IMR-90 (cell line): ENCODE measurements at regions not wholly inside any gene's neighbourhood (a gene's known extent, or its start where the extent isn't known, plus 50 kb on each side); places are given as distances from the start of the nearest gene placed in this dataset.

Experiments
- ATAC-seq: fragments of 200-7000 bp; cut with Tn5 transposase; 2 replicates; pipeline ENCODE4 v1.9.1; 2020; ENCODE audit warnings: low read depth, mild to moderate bottlenecking, moderate library complexity
- BruUV-seq: library from RNA; stranded (reverse); fragments of 400-500 nt; replicated peaks from 2 replicates; lab custom pipeline; 2021; lab: Mats Ljungman, UMichigan
- CTCF ChIA-PET: fragments of 300-600 bp; formaldehyde crosslinking; extraction: SDS; loops from one replicate; lab custom pipeline; 2021; ENCODE audit warnings: antibody characterized with exemption; lab: Yijun Ruan, JAX
- POLR2A ChIA-PET: fragments of 300-600 bp; sonication (Branson Sonifier 250); formaldehyde crosslinking; loops from one replicate; lab custom pipeline; 2022; ENCODE audit warnings: antibody characterized with exemption; ENCODE audit not compliant: unreplicated experiment; lab: Charles Lee
- DNase-seq: peaks from one replicate; pipeline ENCODE4 v3.0.0; 2013
- H2AFZ ChIP-seq: replicated peaks from 2 replicates; pipeline ENCODE3; 2013; ENCODE audit warnings: low read length, mild to moderate bottlenecking; ENCODE audit not compliant: poor library complexity
- H2AK5ac ChIP-seq: 2 replicates; pipeline ENCODE4 v1.6.1; 2013; ENCODE audit warnings: low read depth, low read length, inconsistent platforms
- H2AK9ac ChIP-seq: replicated peaks from 2 replicates; pipeline ENCODE3; 2013; ENCODE audit warnings: mild to moderate bottlenecking, low read depth, low read length, moderate library complexity; ENCODE audit not compliant: poor library complexity
- H2BK120ac ChIP-seq: 2 replicates; pipeline ENCODE4 v1.6.1; 2013; ENCODE audit warnings: low read depth, low read length, inconsistent platforms
- H2BK15ac ChIP-seq: 3 replicates; pipeline ENCODE4 v1.6.1; 2013; ENCODE audit warnings: low read depth, low read length, inconsistent platforms
- H2BK20ac ChIP-seq: 2 replicates; pipeline ENCODE4 v1.6.1; 2013; ENCODE audit warnings: low read depth, mild to moderate bottlenecking, inconsistent platforms, low read length, moderate library complexity
- H2BK5ac ChIP-seq: 2 replicates; pipeline ENCODE4 v1.6.1; 2013; ENCODE audit warnings: mild to moderate bottlenecking, low read depth, low read length, inconsistent platforms; ENCODE audit not compliant: poor library complexity, severe bottlenecking
- H3K14ac ChIP-seq: replicated peaks from 2 replicates; pipeline ENCODE4 v1.6.1; 2013; ENCODE audit warnings: low read depth, low read length, inconsistent platforms
- H3K18ac ChIP-seq: 2 replicates; pipeline ENCODE4 v1.6.1; 2013; ENCODE audit warnings: low read depth, low read length, control low read depth
- H3K23ac ChIP-seq: 2 replicates; pipeline ENCODE4 v1.6.1; 2013; ENCODE audit warnings: low read depth, low read length, inconsistent platforms
- H3K27ac ChIP-seq: 2 replicates; pipeline ENCODE4 v1.5.1; 2013; ENCODE audit warnings: mild to moderate bottlenecking, control low read depth, low read length; ENCODE audit not compliant: insufficient read depth
- H3K27me3 ChIP-seq: 2 replicates; pipeline ENCODE4 v1.6.1; 2013; ENCODE audit warnings: low read length; ENCODE audit not compliant: control insufficient read depth, insufficient read depth
- H3K36me3 ChIP-seq: 2 replicates; pipeline ENCODE4 v1.6.1; 2013; ENCODE audit warnings: low read length, mixed read lengths; ENCODE audit not compliant: control insufficient read depth, insufficient read depth
- H3K4ac ChIP-seq: 2 replicates; pipeline ENCODE4 v1.6.1; 2013; ENCODE audit warnings: low read depth, low read length, inconsistent platforms
- H3K4me1 ChIP-seq: 2 replicates; pipeline ENCODE4 v1.6.1; 2013; ENCODE audit warnings: low read length, mixed read lengths; ENCODE audit not compliant: control insufficient read depth, insufficient read depth
- H3K4me2 ChIP-seq: 2 replicates; pipeline ENCODE4 v1.6.1; 2013; ENCODE audit warnings: low read depth, mild to moderate bottlenecking, control low read depth, low read length, moderate library complexity
- H3K4me3 ChIP-seq: 2 replicates; pipeline ENCODE4 v1.5.1; 2013; ENCODE audit warnings: low read depth, mild to moderate bottlenecking, control low read depth, low read length, moderate library complexity; ENCODE audit not compliant: insufficient read depth
- H3K56ac ChIP-seq: 2 replicates; pipeline ENCODE4 v1.6.1; 2013; ENCODE audit warnings: low read length, inconsistent platforms; ENCODE audit not compliant: insufficient read depth; ENCODE audit errors: extremely low read depth
- H3K79me1 ChIP-seq, 2 experiments: 2 replicates each; pipeline ENCODE4 v1.6.1; 2013; ENCODE audit warnings: low read length in 2 of 2, inconsistent platforms in 1 of 2, low read depth in 1 of 2
- H3K9ac ChIP-seq: 2 replicates; pipeline ENCODE4 v1.6.1; 2013; ENCODE audit warnings: low read depth, low read length, control low read depth
- H3K9me1 ChIP-seq: 2 replicates; pipeline ENCODE4 v1.6.1; 2013; ENCODE audit warnings: low read length, inconsistent platforms; ENCODE audit not compliant: insufficient read depth
- H3K9me3 ChIP-seq: 2 replicates; pipeline ENCODE4 v1.6.1; 2013; ENCODE audit warnings: low read length; ENCODE audit not compliant: control insufficient read depth, insufficient read depth
- H4K20me1 ChIP-seq: 2 replicates; pipeline ENCODE4 v1.6.1; 2013; ENCODE audit warnings: low read length, inconsistent platforms; ENCODE audit not compliant: insufficient read depth
- H4K5ac ChIP-seq: 2 replicates; pipeline ENCODE4 v1.6.1; 2013; ENCODE audit warnings: mild to moderate bottlenecking, low read depth, low read length, control low read depth
- H4K8ac ChIP-seq, 2 experiments: 2 replicates each; pipeline ENCODE4 v1.6.1; 2013; ENCODE audit warnings: low read depth in 2 of 2, low read length in 2 of 2, control low read depth in 1 of 2, inconsistent platforms in 1 of 2
- H4K91ac ChIP-seq: 2 replicates; pipeline ENCODE4 v1.6.1; 2013; ENCODE audit warnings: low read depth, low read length, inconsistent platforms; ENCODE audit not compliant: insufficient read depth
- BHLHE40 ChIP-seq: fragments of 150-350 bp; IDR thresholded peaks from 2 replicates; pipeline ENCODE4 v1.6.1; 2016; ENCODE audit warnings: mild to moderate bottlenecking, low read depth, low read length
- CEBPB ChIP-seq: IDR thresholded peaks from 2 replicates; pipeline ENCODE4 v1.6.1; 2012; ENCODE audit warnings: low read depth, low read length, improper control_type of control experiment
- CHD1 ChIP-seq: IDR thresholded peaks from 2 replicates; pipeline ENCODE4 v1.6.1; 2012; ENCODE audit warnings: low read depth, low read length, improper control_type of control experiment
- ELK1 ChIP-seq: fragments of 150-350 bp; IDR thresholded peaks from 2 replicates; pipeline ENCODE4 v1.6.1; 2016; ENCODE audit warnings: low read depth, mild to moderate bottlenecking, low read length, moderate library complexity, borderline replicate concordance
- RFX5 ChIP-seq: IDR thresholded peaks from 2 replicates; pipeline ENCODE4 v1.8.0; 2012; ENCODE audit warnings: low read depth, mild to moderate bottlenecking, low read length, moderate library complexity
- WGBS, 2 experiments: methylation state at CpG; one replicate each; pipeline versions ENCODE4 v1.1.5 to v1.1.7; 2013; ENCODE audit warnings: missing lambda C conversion rate in 2 of 2; ENCODE audit not compliant: insufficient read length in 1 of 2; ENCODE audit errors: extremely low coverage in 2 of 2; 5-methylcytosine and 5-hydroxymethylcytosine counted together
- dilution Hi-C: fragments of 300-500 bp; cut with HindIII; formaldehyde crosslinking; loops from one replicate; pipeline ENCODE4 v1.14.3; 2018; ENCODE audit warnings: low sequenced_read_pairs; ENCODE audit not compliant: unreplicated experiment
- in situ Hi-C: fragments of 300-500 bp; cut with MboI; formaldehyde crosslinking; loops from 3 replicates; pipeline ENCODE4 v1.14.3; 2019; ENCODE audit warnings: low sequenced_read_pairs, inconsistent platforms, mixed read lengths
- intact Hi-C: fragments of 100-400 bp; cut with micrococcal nuclease; formaldehyde crosslinking; loops from 2 replicates; pipeline ENCODE4 v1.10.0; 2022
- TF ChIP-seq, protein P1 (sequence below): conservative IDR thresholded peaks from 2 replicates; pipeline ENCODE4 v1.5.1; 2012; ENCODE audit warnings: mild to moderate bottlenecking, low read depth, low read length, improper control_type of control experiment

DNA sequence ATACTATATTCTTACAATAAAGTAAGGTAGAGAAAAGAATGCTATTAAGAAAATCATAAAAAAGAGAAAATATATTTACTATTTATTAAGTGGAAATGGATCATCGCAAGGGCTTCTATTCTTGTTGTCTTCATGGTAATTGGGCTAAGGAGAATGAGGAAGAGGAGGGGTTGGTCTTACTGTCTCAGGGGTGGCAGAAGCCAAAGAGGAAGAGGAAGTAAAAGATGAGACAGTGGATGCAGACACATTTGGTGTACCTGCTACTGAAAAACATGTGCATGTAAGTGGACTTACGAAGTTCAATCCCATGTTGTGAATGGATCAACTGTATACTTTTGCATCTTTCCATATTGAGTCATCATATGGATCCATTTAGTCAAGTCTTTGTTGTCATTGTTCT lies 1502.1 kb upstream of the ADGRL3 start:
- Histone ChIP-seq H3K9ac (no peak overlapping the region), H3K9me3 (0 out of 2 replicates have a peak, but pooled peaks cover 4% of the 10 kb centered on the region), H3K56ac (no peak overlapping the region), H3K4me1 (no peaks in the 10 kb centered on the region), H2AK9ac (no peak overlapping the region), H3K14ac (no peak overlapping the region), H4K5ac (no peak overlapping the region), H3K27me3 (no peaks in the 10 kb centered on the region), H4K20me1 (no peaks in the 10 kb centered on the region), H4K8ac (no peak overlapping the region), H2AK5ac (no peak overlapping the region), H3K23ac (no peak overlapping the region), H2AFZ (no peak overlapping the region), H3K4ac (no peak overlapping the region), H3K9me1 (no peaks in the 10 kb centered on the region), H2BK5ac (no peak overlapping the region), H2BK120ac (no peak overlapping the region), H2BK20ac (no peak overlapping the region), H4K91ac (no peak overlapping the region), H3K4me2 (no peak overlapping the region), H3K18ac (no peak overlapping the region), H3K4me3 (no peak overlapping the region), H3K79me1 (no peaks in the 10 kb centered on the region), H3K36me3 (no peaks in the 10 kb centered on the region), H3K27ac (no peak overlapping the region), H2BK15ac (no peak overlapping the region)
- DNase-seq (no peak), ATAC-seq (no peak)
- WGBS, 2 experiments = no CpG with 5 or more reads among the region's 2 CpGs
- ChIA-PET POLR2A (no interaction called here), CTCF (no interaction called here)
- no peak for TF ChIP-seq CEBPB
- no peak for TF ChIP-seq BHLHE40
- no peak for TF ChIP-seq CHD1
- TF ChIP-seq RFX5 = no peak
- TF ChIP-seq, protein P1, sequence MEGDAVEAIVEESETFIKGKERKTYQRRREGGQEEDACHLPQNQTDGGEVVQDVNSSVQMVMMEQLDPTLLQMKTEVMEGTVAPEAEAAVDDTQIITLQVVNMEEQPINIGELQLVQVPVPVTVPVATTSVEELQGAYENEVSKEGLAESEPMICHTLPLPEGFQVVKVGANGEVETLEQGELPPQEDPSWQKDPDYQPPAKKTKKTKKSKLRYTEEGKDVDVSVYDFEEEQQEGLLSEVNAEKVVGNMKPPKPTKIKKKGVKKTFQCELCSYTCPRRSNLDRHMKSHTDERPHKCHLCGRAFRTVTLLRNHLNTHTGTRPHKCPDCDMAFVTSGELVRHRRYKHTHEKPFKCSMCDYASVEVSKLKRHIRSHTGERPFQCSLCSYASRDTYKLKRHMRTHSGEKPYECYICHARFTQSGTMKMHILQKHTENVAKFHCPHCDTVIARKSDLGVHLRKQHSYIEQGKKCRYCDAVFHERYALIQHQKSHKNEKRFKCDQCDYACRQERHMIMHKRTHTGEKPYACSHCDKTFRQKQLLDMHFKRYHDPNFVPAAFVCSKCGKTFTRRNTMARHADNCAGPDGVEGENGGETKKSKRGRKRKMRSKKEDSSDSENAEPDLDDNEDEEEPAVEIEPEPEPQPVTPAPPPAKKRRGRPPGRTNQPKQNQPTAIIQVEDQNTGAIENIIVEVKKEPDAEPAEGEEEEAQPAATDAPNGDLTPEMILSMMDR = no peak
- no peak for TF ChIP-seq ELK1
- intact Hi-C loops (no loop called here), dilution Hi-C loops (no loop called here), in situ Hi-C loops (no loop called here)
- BruUV-seq = no TSS peak
